ENCODE measurements at regions not wholly inside any gene's neighbourhood (a gene's known extent, or its start where the extent isn't known, plus 50 kb on each side); places are given as distances from the start of the nearest gene placed in this dataset.
A peak's percentile ranks its signal among the peaks of the same experiment; 100 is the strongest.
"Not testable (repeated sequence)": the region's sequence is repeated elsewhere in the genome, so short reads cannot be mapped to it uniquely, and the experiment has no call there.

GRCh38 chr11:50088231-50088630 lies 55.6 kb downstream of the OR4C45 start:
- peak; percentile 61 for DNase-seq (ENCODE audit: low spot score)

GRCh38 chr11:50098186-50098725 lies 65.6 kb downstream of the OR4C45 start:
- peak; percentile 4 for DNase-seq (ENCODE audit: low spot score)

GRCh38 chr11:50102916-50103315 lies 70.2 kb downstream of the OR4C45 start:
- DNase-seq (ENCODE audit: low spot score), result no peak

GRCh38 chr11:50140686-50141085 lies 108.0 kb downstream of the OR4C45 start:
- not testable (repeated sequence) for DNase-seq (ENCODE audit: low spot score)

DNA sequence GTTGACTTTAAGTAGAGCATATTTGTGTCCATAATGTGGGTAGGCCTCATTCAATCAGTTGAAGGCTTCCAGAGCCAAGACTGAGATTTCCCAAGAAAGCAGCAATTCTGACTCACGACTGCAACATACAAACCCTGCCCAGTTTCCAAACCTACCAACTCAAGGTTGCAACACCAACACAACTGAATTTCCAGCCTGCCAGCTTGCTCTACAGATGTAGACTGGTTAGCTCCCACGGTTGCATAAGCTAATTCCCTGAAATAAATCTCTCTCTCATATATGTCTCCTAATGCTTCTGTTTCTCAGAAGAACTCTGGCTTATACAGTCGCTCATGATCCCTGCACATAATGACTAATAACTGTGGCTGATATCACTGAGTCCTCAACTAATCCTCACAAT lies 113.6 kb downstream of the OR4C45 start:
- not testable (repeated sequence) for DNase-seq (ENCODE audit: low spot score)

DNA sequence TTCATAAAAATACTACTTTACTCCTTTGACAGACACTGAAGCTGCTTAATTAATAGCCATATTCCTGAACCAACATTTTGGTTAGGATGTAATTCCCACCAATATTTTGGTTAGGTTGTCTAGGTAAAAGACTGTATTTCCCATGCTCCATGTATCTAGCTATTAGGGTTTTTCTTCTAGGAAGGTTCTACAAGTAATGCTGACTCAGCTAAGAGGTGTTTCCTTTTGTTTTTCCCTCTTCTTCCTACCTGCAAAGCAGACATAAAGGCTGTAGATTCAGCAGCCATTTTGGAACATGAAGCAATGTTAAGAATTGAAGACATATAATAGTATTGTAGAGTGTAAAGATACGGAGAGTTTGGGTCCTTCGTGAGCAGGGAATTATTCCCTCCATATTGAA lies 115.3 kb downstream of the OR4C45 start:
- not testable (repeated sequence) for DNase-seq (ENCODE audit: low spot score)

GRCh38 chr11:50155508-50155907 lies 122.8 kb downstream of the OR4C45 start:
- DNase-seq (ENCODE audit: low spot score), result no peak

DNA sequence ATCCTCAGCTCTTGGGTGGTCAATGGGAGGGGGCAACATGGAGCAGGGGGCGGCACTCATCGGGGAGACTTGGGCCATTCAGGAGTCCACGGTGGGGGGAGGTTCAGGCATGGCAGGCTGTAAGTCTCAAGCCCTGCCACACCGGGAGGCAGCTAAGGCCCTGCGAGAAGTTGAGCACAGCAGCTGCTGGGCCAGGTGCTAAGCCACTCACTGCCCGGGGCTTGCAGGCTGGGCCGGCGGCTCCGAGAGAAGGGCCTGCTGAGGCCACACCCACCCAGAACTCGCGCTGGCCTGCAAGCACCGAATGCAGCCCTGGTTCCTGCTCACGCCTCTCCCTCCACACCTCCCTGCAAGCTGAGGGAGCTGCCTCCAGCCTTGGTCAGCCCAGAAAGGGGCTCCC lies 131.4 kb downstream of the OR4C45 start:
- no peak for DNase-seq (ENCODE audit: low spot score)

GRCh38 chr11:50169634-50170033 lies 137.0 kb downstream of the OR4C45 start:
- no peak for DNase-seq (ENCODE audit: low spot score)

DNA sequence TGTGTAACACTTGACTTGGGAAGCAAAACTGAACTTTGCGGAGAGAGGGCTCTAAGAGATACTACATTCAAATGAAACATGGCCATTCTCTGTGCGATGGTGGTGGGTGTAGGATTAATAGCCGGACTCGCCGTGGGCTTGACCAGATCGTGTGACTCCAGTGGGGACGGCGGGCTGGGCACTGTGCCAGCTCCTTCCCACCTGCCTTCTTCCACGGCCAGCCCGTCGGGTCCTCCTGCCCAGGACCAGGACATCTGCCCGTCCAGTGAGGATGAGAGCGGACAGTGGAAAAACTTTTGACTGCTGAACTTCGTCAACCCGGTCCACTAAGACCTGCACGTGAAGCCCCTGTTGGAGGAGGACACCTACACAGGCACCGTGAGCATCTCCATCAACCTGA lies 137.4 kb downstream of the OR4C45 start:
- DNase-seq (ENCODE audit: low spot score), result no peak

DNA sequence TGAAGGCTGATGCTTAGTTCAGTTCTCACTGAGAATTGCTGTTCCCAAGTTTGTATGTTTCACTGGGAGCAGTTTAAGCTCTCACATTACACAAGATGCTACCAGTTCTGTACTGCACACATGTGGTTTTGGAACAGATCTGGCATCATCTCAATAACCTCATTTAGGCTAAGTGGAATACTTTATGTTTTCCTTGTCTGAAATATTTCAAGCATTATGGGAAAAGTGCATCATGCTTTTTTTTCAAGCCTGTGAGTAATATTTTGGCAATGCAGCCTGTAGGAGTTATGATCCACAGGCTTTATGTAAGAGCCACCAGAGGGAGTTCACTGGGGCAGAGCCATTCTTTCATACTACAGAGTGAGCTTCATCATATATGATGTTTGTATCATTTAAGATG lies 141.5 kb downstream of the OR4C45 start:
- DNase-seq (ENCODE audit: low spot score), result no peak

GRCh38 chr11:50174975-50175374 lies 142.3 kb downstream of the OR4C45 start:
- no peak for DNase-seq (ENCODE audit: low spot score)

DNA sequence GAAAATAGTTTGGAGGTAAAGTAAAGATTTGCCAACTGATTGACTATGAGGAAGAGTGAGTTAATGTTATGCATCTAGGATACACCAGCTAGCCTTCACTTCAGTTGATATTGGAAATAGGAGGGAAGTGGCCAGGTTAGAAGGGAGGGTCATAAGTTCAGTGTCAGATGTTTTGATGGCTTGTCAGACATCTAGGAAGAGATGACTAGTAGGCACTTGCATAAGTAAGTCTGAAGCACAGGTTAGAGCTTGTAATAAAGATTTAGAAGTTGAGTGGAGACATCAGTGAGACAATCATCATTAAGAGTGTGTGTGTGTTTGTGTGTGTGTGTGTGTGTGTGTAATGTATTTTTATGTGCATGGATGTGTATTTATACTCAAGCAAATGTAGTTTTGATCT lies 146.1 kb downstream of the OR4C45 start:
- DNase-seq (ENCODE audit: low spot score), result no peak

- no peak for DNase-seq (ENCODE audit: low spot score)
Measured at GRCh38 chr11:50181334-50181733, 148.7 kb downstream of the OR4C45 start.

- no peak for DNase-seq (ENCODE audit: low spot score)
Measured at GRCh38 chr11:50182486-50182885, 149.8 kb downstream of the OR4C45 start.

- DNase-seq (ENCODE audit: low spot score), result not testable (repeated sequence)
Measured at GRCh38 chr11:50183170-50183569, 150.5 kb downstream of the OR4C45 start.

- no peak for DNase-seq (ENCODE audit: low spot score)
Measured at GRCh38 chr11:50186146-50186545, 153.5 kb downstream of the OR4C45 start.

- DNase-seq (ENCODE audit: low spot score), result no peak
Measured at GRCh38 chr11:50187220-50187619, 154.5 kb downstream of the OR4C45 start.

- no peak for DNase-seq (ENCODE audit: low spot score)
Measured at GRCh38 chr11:50188040-50188439, 155.4 kb downstream of the OR4C45 start.

DNA sequence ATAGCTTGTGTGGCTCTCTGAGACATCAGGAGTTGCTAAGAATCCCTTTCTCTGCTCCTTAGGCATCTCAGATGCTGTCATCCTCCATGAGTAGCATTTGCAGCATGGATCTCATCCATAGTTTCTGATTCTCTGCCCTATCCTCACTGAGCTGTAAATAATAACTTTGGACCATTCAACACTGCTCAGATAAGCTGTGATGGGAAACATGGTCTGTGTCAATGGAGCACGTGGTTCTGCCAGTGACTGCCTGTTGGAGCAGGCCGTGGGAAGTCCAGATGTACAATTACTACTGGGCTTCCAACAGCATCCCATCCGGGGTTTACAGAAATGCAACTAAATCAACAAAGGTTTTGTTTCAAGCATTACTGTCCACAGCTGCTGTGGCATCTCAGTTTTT lies 160.1 kb downstream of the OR4C45 start:
- DNase-seq (ENCODE audit: low spot score), result no peak

- no peak for DNase-seq (ENCODE audit: low spot score)
Measured at GRCh38 chr11:50214376-50214775, 181.7 kb downstream of the OR4C45 start.

DNA sequence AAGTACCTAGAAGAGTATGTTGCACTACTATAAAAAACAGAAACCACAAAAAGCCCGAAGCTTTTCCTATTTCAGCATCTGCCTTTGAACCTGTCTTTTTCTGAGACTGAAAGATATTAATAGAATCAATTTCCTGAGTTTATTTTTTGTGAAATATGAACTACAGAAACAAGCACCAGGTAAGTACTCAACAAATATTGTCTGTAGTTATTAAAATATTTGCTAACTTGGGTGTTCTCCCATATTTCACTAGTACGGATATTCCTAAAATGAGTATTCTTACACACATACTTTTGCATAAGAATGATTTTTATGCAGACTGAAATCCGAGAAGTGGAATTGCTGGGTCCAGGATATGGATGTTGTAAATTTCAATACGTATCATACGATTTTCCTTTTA lies 188.0 kb downstream of the OR4C45 start:
- DNase-seq (ENCODE audit: low spot score), result no peak

GRCh38 chr11:50238368-50238767 lies 205.7 kb downstream of the OR4C45 start:
- DNase-seq (ENCODE audit: low spot score), result not testable (repeated sequence)

GRCh38 chr11:50246183-50246582 lies 213.5 kb downstream of the OR4C45 start:
- no peak for DNase-seq (ENCODE audit: low spot score)

- DNase-seq (ENCODE audit: low spot score), result no peak
Measured at GRCh38 chr11:50246699-50247098, 214.0 kb downstream of the OR4C45 start.

All from kidney tubule cell (primary cell).